Liver (tissue), 8 donors: ENCODE measurements at regions not wholly inside any gene's neighbourhood (a gene's known extent, or its start where the extent isn't known, plus 50 kb on each side); places are given as distances from the start of the nearest gene placed in this dataset.

Experiments used
- DNase-seq: peaks from one replicate; pipeline ENCODE4 v3.0.0-alpha.2; 2017; ENCODE audit warnings: low spot score
- H3K27ac ChIP-seq, 2 donors: one replicate each; pipeline ENCODE4 v1.7.0; 2013; ENCODE audit warnings: inconsistent platforms in 2 of 2, low read length in 2 of 2, control low read depth in 1 of 2, low read depth in 1 of 2, mild to moderate bottlenecking in 1 of 2
- H3K27me3 ChIP-seq, 4 donors: one replicate each; pipeline versions ENCODE4 v1.6.1 to v1.7.0; 2013; ENCODE audit warnings: low read length in 3 of 4, inconsistent platforms in 1 of 4, mild to moderate bottlenecking in 1 of 4, moderate library complexity in 1 of 4; ENCODE audit not compliant: control insufficient read depth in 4 of 4, insufficient read depth in 4 of 4
- H3K36me3 ChIP-seq, 4 donors: one replicate each; pipeline versions ENCODE4 v1.6.1 to v1.7.0; 2013; ENCODE audit warnings: low read length in 3 of 4, mild to moderate bottlenecking in 3 of 4, low read depth in 1 of 4, moderate library complexity in 1 of 4; ENCODE audit not compliant: control insufficient read depth in 4 of 4, insufficient read depth in 3 of 4
- H3K4me1 ChIP-seq, 4 donors: one replicate each; pipeline versions ENCODE4 v1.6.1 to v1.7.0; 2013; ENCODE audit warnings: low read length in 3 of 4, mild to moderate bottlenecking in 3 of 4, moderate library complexity in 1 of 4; ENCODE audit not compliant: control insufficient read depth in 4 of 4, insufficient read depth in 4 of 4
- H3K4me3 ChIP-seq, 3 donors: one replicate each; pipeline versions ENCODE4 v1.6.1 to v1.7.0; 2013; ENCODE audit warnings: low read length in 3 of 3, control low read depth in 1 of 3, low read depth in 1 of 3, mild to moderate bottlenecking in 1 of 3
- H3K9ac ChIP-seq, 2 donors: one replicate each; pipeline ENCODE4 v1.7.0; 2013; ENCODE audit warnings: low read length in 2 of 2, mild to moderate bottlenecking in 2 of 2, moderate library complexity in 2 of 2, control low read depth in 1 of 2, low read depth in 1 of 2
- H3K9me3 ChIP-seq, 4 donors: one replicate each; pipeline versions ENCODE4 v1.6.1 to v1.7.0; 2013; ENCODE audit warnings: low read length in 3 of 4; ENCODE audit not compliant: control insufficient read depth in 4 of 4
- ATF3 ChIP-seq: IDR thresholded peaks from 2 replicates; pipeline ENCODE4 v1.6.1; 2016; ENCODE audit warnings: antibody characterized with exemption
- CTCF ChIP-seq: fragments of 150-350 bp; IDR thresholded peaks from 2 replicates; pipeline ENCODE4 v1.5.1; 2017; ENCODE audit warnings: improper control_type of control experiment, low read depth, low read length; ENCODE audit not compliant: missing input control
- EGR1 ChIP-seq, 2 donors: IDR thresholded peaks; 2 replicates each; pipeline ENCODE4 v1.6.1; 2016 to 2018; ENCODE audit warnings: antibody characterized with exemption in 2 of 2, low read depth in 2 of 2
- FOXA1 ChIP-seq: IDR thresholded peaks from 2 replicates; pipeline ENCODE4 v1.6.1; 2016; ENCODE audit warnings: antibody characterized with exemption
- FOXA2 ChIP-seq: IDR thresholded peaks from 2 replicates; pipeline ENCODE4 v1.6.1; 2016; ENCODE audit warnings: antibody characterized with exemption
- GABPA ChIP-seq, 2 donors: IDR thresholded peaks in 1 of 2; conservative IDR thresholded peaks in 1 of 2; 2 replicates each; pipeline ENCODE4 v1.6.1; 2016; ENCODE audit warnings: antibody characterized with exemption in 2 of 2, mild to moderate bottlenecking in 1 of 2, moderate library complexity in 1 of 2
- HNF4A ChIP-seq, 2 donors: conservative IDR thresholded peaks; 2 replicates each; pipeline ENCODE4 v1.6.1; 2016; ENCODE audit warnings: antibody characterized with exemption in 2 of 2, mild to moderate bottlenecking in 2 of 2
- HNF4G ChIP-seq: IDR thresholded peaks from 2 replicates; pipeline ENCODE4 v1.6.1; 2016; ENCODE audit warnings: antibody characterized with exemption
- JUND ChIP-seq, 2 donors: IDR thresholded peaks; 2 replicates each; pipeline ENCODE4 v1.6.1; 2016; ENCODE audit warnings: antibody characterized with exemption in 2 of 2
- MAX ChIP-seq: IDR thresholded peaks from 2 replicates; pipeline ENCODE4 v1.6.1; 2016; ENCODE audit warnings: antibody characterized with exemption
- NR2F2 ChIP-seq: IDR thresholded peaks from 2 replicates; pipeline ENCODE4 v1.6.1; 2016; ENCODE audit warnings: antibody characterized with exemption
- RAD21 ChIP-seq, 2 donors: IDR thresholded peaks; 2 replicates each; pipeline ENCODE4 v1.6.1; 2016; ENCODE audit warnings: antibody characterized with exemption in 2 of 2, mild to moderate bottlenecking in 2 of 2
- REST ChIP-seq: IDR thresholded peaks from 2 replicates; pipeline ENCODE4 v1.6.1; 2016; ENCODE audit warnings: antibody characterized with exemption, mild to moderate bottlenecking
- RXRA ChIP-seq, 2 donors: IDR thresholded peaks; 2 replicates each; pipeline ENCODE4 v1.6.1; 2017 to 2018; ENCODE audit warnings: antibody characterized with exemption in 2 of 2, mild to moderate bottlenecking in 1 of 2
- SP1 ChIP-seq: IDR thresholded peaks from 2 replicates; pipeline ENCODE4 v1.6.1; 2018; ENCODE audit warnings: antibody characterized with exemption, mild to moderate bottlenecking
- TAF1 ChIP-seq: conservative IDR thresholded peaks from 2 replicates; pipeline ENCODE4 v1.6.1; 2016; ENCODE audit warnings: antibody characterized with exemption, mild to moderate bottlenecking
- ZBTB33 ChIP-seq: IDR thresholded peaks from 2 replicates; pipeline ENCODE4 v1.6.1; 2016; ENCODE audit warnings: antibody characterized with exemption
- WGBS: extraction: QIAGEN DNeasy Blood & Tissue Kit; methylation state at CpG from one replicate; pipeline ENCODE4 v1.1.7; 2013; 5-methylcytosine and 5-hydroxymethylcytosine counted together
- donor health status: healthy.
- donor health status: healthy.
- donor health status: healthy.
- donor health status: healthy.
- donor health status: healthy.

- no peaks in the 10 kb centered on the region for H3K27me3 ChIP-seq
- no peak overlapping the region for H3K27ac ChIP-seq
- H3K36me3 ChIP-seq, result no peaks in the 10 kb centered on the region
- DNase-seq, result no peak
- no peak overlapping the region for H3K4me3 ChIP-seq
- H3K4me1 ChIP-seq, result no peaks in the 10 kb centered on the region
- H3K9ac ChIP-seq, result no peak overlapping the region
- H3K9me3 ChIP-seq, result no peaks in the 10 kb centered on the region
- TF ChIP-seq RXRA (IDR thresholded peaks at IDR 0.05) (no peak), HNF4A (conservative IDR thresholded peaks at IDR 0.05) (no peak), JUND (IDR thresholded peaks at IDR 0.05) (no peak), MAX (no peak), HNF4G (no peak), SP1 (no peak), CTCF (no peak), RAD21 (IDR thresholded peaks at IDR 0.05) (no peak), REST (no peak), FOXA2 (no peak), ZBTB33 (no peak), FOXA1 (no peak)
- WGBS, result 61% methylated on average over 4 of the region's 4 CpGs
These were observed 488.6 kb upstream of the PTGER4 start for GRCh38 chr5:40191150-40191549.

- DNase-seq, result no peak
- H3K9ac ChIP-seq, result no peak overlapping the region
- no peak overlapping the region for H3K4me3 ChIP-seq
- H3K4me1 ChIP-seq, result no peaks in the 10 kb centered on the region
- no peak overlapping the region for H3K27ac ChIP-seq
- peaks cover 2 to 10% (median 3%) of the 10 kb centered on the region in 4 donors for H3K9me3 ChIP-seq
- TF ChIP-seq JUND (IDR thresholded peaks at IDR 0.05), result no peak
- no peak for TF ChIP-seq GABPA (IDR thresholded peaks at IDR 0.05 in 1 of 2, conservative IDR thresholded peaks at IDR 0.05 in 1 of 2)
- TF ChIP-seq NR2F2, result no peak
- no peak for TF ChIP-seq ATF3
- TF ChIP-seq ZBTB33, result no peak
- no peak for TF ChIP-seq EGR1 (IDR thresholded peaks at IDR 0.05; ENCODE audit: low read depth in 2 of 2)
- no peak for TF ChIP-seq MAX
- no peak for TF ChIP-seq SP1
- no peak for TF ChIP-seq RXRA (IDR thresholded peaks at IDR 0.05)
- no peak for TF ChIP-seq TAF1
- TF ChIP-seq FOXA2, result no peak
- no peak for TF ChIP-seq HNF4G
- no peak for TF ChIP-seq HNF4A (conservative IDR thresholded peaks at IDR 0.05)
- no peak for TF ChIP-seq FOXA1
- no peak for TF ChIP-seq RAD21 (IDR thresholded peaks at IDR 0.05)
- H3K27me3 ChIP-seq, result no peaks in the 10 kb centered on the region
- H3K36me3 ChIP-seq, result peaks cover 0 to 2% (median 0%) of the 10 kb centered on the region in 4 donors
These were observed 507.0 kb upstream of the PTGER4 start for GRCh38 chr5:40172721-40173120.
